ENCODE measurements at regions not wholly inside any gene's neighbourhood (a gene's known extent, or its start where the extent isn't known, plus 50 kb on each side); places are given as distances from the start of the nearest gene placed in this dataset.

DNA sequence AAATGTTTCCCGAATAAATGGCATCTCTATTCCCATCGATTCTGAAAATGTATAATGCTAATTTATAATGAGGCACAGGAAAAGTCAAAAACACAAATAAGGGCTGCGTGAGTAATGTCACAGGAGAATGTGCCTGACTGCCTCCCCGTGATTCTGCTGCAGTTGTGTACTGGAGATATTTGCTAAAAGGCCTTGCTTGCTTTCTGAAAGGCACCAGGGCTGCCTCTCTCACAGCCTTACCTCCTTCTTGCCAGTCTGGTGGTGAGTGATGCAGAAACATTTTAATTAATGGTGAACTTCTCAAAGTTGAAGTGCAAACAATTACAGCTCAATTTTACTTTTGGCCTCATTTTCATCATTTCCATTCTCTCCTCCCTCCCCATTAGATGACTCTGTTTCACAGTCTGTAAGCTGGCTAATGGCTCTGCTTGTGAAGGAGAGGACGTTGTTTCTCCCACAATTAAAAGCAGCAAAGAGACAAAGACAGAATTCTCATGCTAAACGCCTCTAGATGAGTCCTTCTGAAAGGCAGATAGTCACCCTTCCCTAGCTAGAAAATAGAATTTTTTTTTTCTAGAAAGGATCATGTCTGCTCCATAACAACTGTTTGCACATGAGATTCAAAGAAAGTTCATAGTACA is 377.6 kb downstream of the MDFIC start:
- TF ChIP-seq, protein P1, sequence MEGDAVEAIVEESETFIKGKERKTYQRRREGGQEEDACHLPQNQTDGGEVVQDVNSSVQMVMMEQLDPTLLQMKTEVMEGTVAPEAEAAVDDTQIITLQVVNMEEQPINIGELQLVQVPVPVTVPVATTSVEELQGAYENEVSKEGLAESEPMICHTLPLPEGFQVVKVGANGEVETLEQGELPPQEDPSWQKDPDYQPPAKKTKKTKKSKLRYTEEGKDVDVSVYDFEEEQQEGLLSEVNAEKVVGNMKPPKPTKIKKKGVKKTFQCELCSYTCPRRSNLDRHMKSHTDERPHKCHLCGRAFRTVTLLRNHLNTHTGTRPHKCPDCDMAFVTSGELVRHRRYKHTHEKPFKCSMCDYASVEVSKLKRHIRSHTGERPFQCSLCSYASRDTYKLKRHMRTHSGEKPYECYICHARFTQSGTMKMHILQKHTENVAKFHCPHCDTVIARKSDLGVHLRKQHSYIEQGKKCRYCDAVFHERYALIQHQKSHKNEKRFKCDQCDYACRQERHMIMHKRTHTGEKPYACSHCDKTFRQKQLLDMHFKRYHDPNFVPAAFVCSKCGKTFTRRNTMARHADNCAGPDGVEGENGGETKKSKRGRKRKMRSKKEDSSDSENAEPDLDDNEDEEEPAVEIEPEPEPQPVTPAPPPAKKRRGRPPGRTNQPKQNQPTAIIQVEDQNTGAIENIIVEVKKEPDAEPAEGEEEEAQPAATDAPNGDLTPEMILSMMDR (conservative IDR thresholded peaks at IDR 0.05; ENCODE audit: low read depth, low read length): no peak
- TF ChIP-seq EZH2 (IDR thresholded peaks at IDR 0.05; ENCODE audit: borderline replicate concordance, low read depth, low read length, poor library complexity, severe bottlenecking): no peak

All from A673 (cell line).